Common myeloid progenitor, CD34-positive (primary cell): ENCODE measurements at regions not wholly inside any gene's neighbourhood (a gene's known extent, or its start where the extent isn't known, plus 50 kb on each side); places are given as distances from the start of the nearest gene placed in this dataset.

Source experiments
- CTCF ChIA-PET: fragments of 350-600 bp; sonication (Branson Sonifier 250); formaldehyde crosslinking; loops from one replicate; lab custom pipeline; 2021; ENCODE audit warnings: antibody characterized with exemption; lab: Charles Lee
- POLR2A ChIA-PET: fragments of 350-600 bp; sonication (Branson Sonifier 250); formaldehyde crosslinking; loops from one replicate; lab custom pipeline; 2021; ENCODE audit warnings: antibody characterized with exemption; lab: Charles Lee
- DNase-seq, 3 donors: peaks; one replicate each; pipeline versions ENCODE4 v3.0.0 to v3.0.0-alpha.2; 2013
- H3K27ac ChIP-seq, 2 experiments: 1 replicate in 1 of 2; 2 replicates in 1 of 2; pipeline ENCODE4 v1.7.0; 2013; ENCODE audit warnings: inconsistent platforms in 2 of 2, low read length in 2 of 2, mild to moderate bottlenecking in 2 of 2, low read depth in 1 of 2, moderate library complexity in 1 of 2; ENCODE audit not compliant: severe bottlenecking in 2 of 2, insufficient read depth in 1 of 2, poor library complexity in 1 of 2
- H3K27me3 ChIP-seq, 5 experiments: replicated peaks in 2 of 5; 1 replicate in 3 of 5; 2 replicates in 2 of 5; pipeline versions ENCODE4 v1.6.1 to v1.7.0; 2013; ENCODE audit warnings: low read length in 4 of 5, mild to moderate bottlenecking in 2 of 5, moderate library complexity in 2 of 5, inconsistent platforms in 1 of 5; ENCODE audit not compliant: insufficient read depth in 5 of 5, control insufficient read depth in 4 of 5
- H3K36me3 ChIP-seq, 4 experiments: 1 replicate in 2 of 4; 2 replicates in 2 of 4; pipeline versions ENCODE4 v1.6.1 to v1.7.0; 2013; ENCODE audit warnings: low read length in 3 of 4, control low read depth in 1 of 4, mild to moderate bottlenecking in 1 of 4; ENCODE audit not compliant: control insufficient read depth in 4 of 4, insufficient read depth in 4 of 4
- H3K4me1 ChIP-seq, 4 experiments: 1 replicate in 3 of 4; 2 replicates in 1 of 4; pipeline versions ENCODE4 v1.6.1 to v1.7.1; 2013; ENCODE audit warnings: low read length in 3 of 4, mild to moderate bottlenecking in 3 of 4, control low read depth in 1 of 4, inconsistent platforms in 1 of 4, moderate library complexity in 1 of 4; ENCODE audit not compliant: control insufficient read depth in 4 of 4, insufficient read depth in 4 of 4; ENCODE audit errors: control extremely low read depth in 1 of 4
- H3K4me3 ChIP-seq, 7 experiments: 1 replicate in 4 of 7; 2 replicates in 3 of 7; pipeline versions ENCODE4 v1.5.1 to v1.7.0; 2013; ENCODE audit warnings: mild to moderate bottlenecking in 7 of 7, low read length in 6 of 7, moderate library complexity in 6 of 7, inconsistent platforms in 2 of 7, low read depth in 2 of 7, control low read depth in 1 of 7; ENCODE audit not compliant: insufficient read depth in 4 of 7, control insufficient read depth in 1 of 7; ENCODE audit errors: extremely low read depth in 1 of 7
- H3K9me3 ChIP-seq, 5 experiments: 1 replicate in 4 of 5; 2 replicates in 1 of 5; pipeline versions ENCODE4 v1.6.1 to v1.7.1; 2013; ENCODE audit warnings: low read length in 4 of 5, mild to moderate bottlenecking in 2 of 5, inconsistent platforms in 1 of 5, low read depth in 1 of 5, moderate library complexity in 1 of 5; ENCODE audit not compliant: control insufficient read depth in 4 of 5, insufficient read depth in 2 of 5; ENCODE audit errors: control extremely low read depth in 1 of 5
- WGBS: methylation state at CpG from one replicate; pipeline ENCODE4 v1.1.5; 2013; ENCODE audit not compliant: insufficient coverage; 5-methylcytosine and 5-hydroxymethylcytosine counted together

- POLR2A ChIA-PET: no interaction called here
- CTCF ChIA-PET: no interaction called here
- peak overlapping the region in 1 of 7 experiments; percentile 25 for H3K4me3 ChIP-seq
- no peaks in the 10 kb centered on the region for H3K27me3 ChIP-seq
- no peak overlapping the region for H3K27ac ChIP-seq
- peaks cover 0 to 7% (median 0%) of the 10 kb centered on the region in 4 experiments for H3K4me1 ChIP-seq
- 10% methylated on average over 2 of the region's 4 CpGs for WGBS
- H3K9me3 ChIP-seq: peaks cover 0 to 2% (median 0%) of the 10 kb centered on the region in 5 experiments
- H3K36me3 ChIP-seq: no peaks in the 10 kb centered on the region
- DNase-seq: peak in 2 of 3 donors; percentile 6 to 10
These were observed 300.1 kb downstream of the TSN start for GRCh38 chr2:122055521-122055931.

GRCh38 chr2:122056853-122057252 lies 301.4 kb downstream of the TSN start:
- peaks cover 0 to 2% (median 0%) of the 10 kb centered on the region in 5 experiments for H3K9me3 ChIP-seq
- H3K27me3 ChIP-seq: no peaks in the 10 kb centered on the region
- peaks cover 0 to 7% (median 0%) of the 10 kb centered on the region in 4 experiments for H3K4me1 ChIP-seq
- no peak overlapping the region for H3K4me3 ChIP-seq
- no peak for DNase-seq
- POLR2A ChIA-PET: no interaction called here
- 100% methylated on average over 1 of the region's 2 CpGs for WGBS
- no peaks in the 10 kb centered on the region for H3K36me3 ChIP-seq
- CTCF ChIA-PET: interaction anchor here (0.6 kb wide), 1 partner anchor 60 kb away, joined by 3 read pairs; no protein-coding TSS in a partner anchor
- H3K27ac ChIP-seq: no peak overlapping the region

DNA sequence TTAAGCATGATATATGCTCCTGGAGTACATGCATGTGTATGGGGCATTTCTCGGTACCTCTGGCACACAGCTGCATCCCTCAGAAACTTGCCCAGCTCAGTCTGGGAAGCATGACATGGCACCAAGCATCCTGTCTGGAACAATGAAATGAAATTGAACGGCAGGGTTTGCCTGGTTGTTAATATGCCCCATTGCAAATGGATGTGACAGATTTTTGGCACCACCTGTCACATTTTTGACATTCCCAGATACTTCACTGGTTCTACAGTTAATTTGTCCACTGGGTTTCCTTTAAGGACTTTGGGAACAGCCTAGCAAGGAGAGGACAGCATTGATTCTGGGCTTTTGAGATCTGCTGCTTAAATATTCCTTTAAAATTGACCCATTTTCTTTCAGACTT lies 305.8 kb downstream of the TSN start:
- no peak for DNase-seq
- no peak overlapping the region for H3K27ac ChIP-seq
- H3K9me3 ChIP-seq: no peaks in the 10 kb centered on the region
- H3K36me3 ChIP-seq: no peaks in the 10 kb centered on the region
- no peaks in the 10 kb centered on the region for H3K27me3 ChIP-seq
- WGBS: 83% methylated on average over 2 of the region's 2 CpGs
- H3K4me1 ChIP-seq: no peaks in the 10 kb centered on the region
- POLR2A ChIA-PET: no interaction called here
- H3K4me3 ChIP-seq: no peak overlapping the region
- CTCF ChIA-PET: no interaction called here

DNA sequence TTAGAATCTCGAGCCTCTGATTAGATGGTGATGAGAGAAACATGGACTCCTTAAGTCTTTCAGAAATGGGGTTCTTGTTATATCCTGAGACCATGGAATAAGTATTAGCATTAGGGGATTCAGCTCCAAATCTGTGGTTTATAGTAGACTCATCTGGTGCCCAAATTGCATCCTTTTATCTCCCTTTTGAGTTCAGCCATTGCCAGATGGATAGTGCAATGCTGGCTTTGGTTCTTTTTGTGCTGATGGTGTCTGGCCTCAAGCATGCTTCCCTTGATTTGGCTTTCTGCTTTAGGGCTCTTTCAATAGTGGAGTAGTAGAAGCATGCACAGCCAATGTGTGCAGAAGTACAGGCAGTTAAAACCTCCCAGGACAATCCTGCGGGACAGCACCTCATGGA lies 306.4 kb downstream of the TSN start:
- Histone ChIP-seq H3K27me3 (no peaks in the 10 kb centered on the region), H3K9me3 (no peaks in the 10 kb centered on the region), H3K27ac (no peak overlapping the region), H3K36me3 (no peaks in the 10 kb centered on the region), H3K4me1 (no peaks in the 10 kb centered on the region), H3K4me3 (no peak overlapping the region)
- POLR2A ChIA-PET: no interaction called here
- CTCF ChIA-PET: no interaction called here
- DNase-seq: no peak
- WGBS: 100% methylated on average over 2 of the region's 2 CpGs

DNA sequence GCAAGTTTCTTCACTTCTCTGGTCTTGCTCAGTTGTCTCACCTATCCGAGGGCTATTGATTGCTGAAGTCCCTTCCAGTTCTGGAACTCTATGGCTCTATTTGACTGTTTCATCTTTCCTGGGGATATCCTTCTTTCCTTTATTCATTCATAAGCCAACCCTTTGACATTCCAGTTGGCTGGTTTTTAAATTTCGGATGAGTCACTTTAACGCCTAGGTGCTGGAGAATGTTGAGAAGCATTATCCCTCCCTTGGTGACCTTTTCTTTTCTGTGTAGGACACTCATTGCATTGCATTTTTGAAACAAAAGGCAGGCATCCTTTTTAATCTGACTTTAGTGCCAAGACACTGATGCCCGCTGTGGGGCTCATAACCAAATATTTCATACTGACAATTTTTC lies 307.1 kb downstream of the TSN start:
- DNase-seq: no peak
- Histone ChIP-seq H3K9me3 (no peaks in the 10 kb centered on the region), H3K4me1 (no peaks in the 10 kb centered on the region), H3K27ac (no peak overlapping the region), H3K4me3 (no peak overlapping the region), H3K36me3 (no peaks in the 10 kb centered on the region), H3K27me3 (no peaks in the 10 kb centered on the region)
- ChIA-PET CTCF (no interaction called here), POLR2A (no interaction called here)
- 69% methylated on average over 4 of the region's 4 CpGs for WGBS

GRCh38 chr2:122063716-122064115 lies 308.3 kb downstream of the TSN start:
- no peak overlapping the region for H3K4me3 ChIP-seq
- no CpG with 5 or more reads among the region's 3 CpGs for WGBS
- H3K9me3 ChIP-seq: no peaks in the 10 kb centered on the region
- H3K4me1 ChIP-seq: no peaks in the 10 kb centered on the region
- POLR2A ChIA-PET: no interaction called here
- DNase-seq: no peak
- no peaks in the 10 kb centered on the region for H3K27me3 ChIP-seq
- no peaks in the 10 kb centered on the region for H3K36me3 ChIP-seq
- no peak overlapping the region for H3K27ac ChIP-seq
- CTCF ChIA-PET: no interaction called here

DNA sequence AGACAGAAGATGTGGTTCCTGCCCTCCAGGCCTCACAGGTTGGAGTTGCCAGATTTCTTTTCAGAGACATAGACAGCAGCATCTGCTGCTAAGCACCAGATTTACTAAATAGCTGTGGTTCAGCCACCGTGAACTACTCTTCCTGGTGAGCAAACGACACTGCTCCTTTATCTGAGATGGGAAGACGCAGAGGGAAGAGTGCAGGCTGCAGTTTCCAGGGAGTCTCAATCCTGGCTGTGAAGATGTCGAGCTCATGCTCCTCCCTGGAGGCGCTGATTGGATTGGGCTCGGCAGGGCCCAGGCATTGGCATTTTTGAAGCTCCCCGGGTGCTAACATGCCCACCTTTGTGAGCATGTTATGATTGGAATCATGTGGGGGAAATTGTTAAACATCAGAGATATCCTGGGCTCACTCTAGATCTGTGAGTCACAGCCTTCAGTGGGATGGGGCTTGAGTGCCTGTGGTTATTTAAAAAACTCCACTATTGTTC lies 314.8 kb downstream of the TSN start:
- ChIA-PET POLR2A (no interaction called here), CTCF (no interaction called here)
- WGBS: 99% methylated on average over 5 of the region's 7 CpGs
- no peak overlapping the region for H3K27ac ChIP-seq
- H3K4me3 ChIP-seq: no peak overlapping the region
- H3K27me3 ChIP-seq: no peaks in the 10 kb centered on the region
- no peak for DNase-seq
- no peaks in the 10 kb centered on the region for H3K36me3 ChIP-seq
- H3K4me1 ChIP-seq: no peaks in the 10 kb centered on the region
- no peaks in the 10 kb centered on the region for H3K9me3 ChIP-seq
